Suppressor macrophage treated with lipopolysaccharide for 1 hour (primary cell): ENCODE measurements at regions not wholly inside any gene's neighbourhood (a gene's known extent, or its start where the extent isn't known, plus 50 kb on each side); places are given as distances from the start of the nearest gene placed in this dataset.

Experiments used
- DNase-seq, 3 donors: peaks; one replicate each; pipeline ENCODE4 v3.0.0-alpha.2; 2020 to 2022

GRCh38 chr15:101551696-101552591 is 62.4 kb upstream of the PCSK6 start:
- DNase-seq = no peak

- no peak for DNase-seq
Measured at GRCh38 chr15:101550124-101550523, 60.6 kb upstream of the PCSK6 start.

GRCh38 chr15:101549647-101550046 is 60.1 kb upstream of the PCSK6 start:
- DNase-seq = no peak

GRCh38 chr15:101547737-101548136 is 58.2 kb upstream of the PCSK6 start:
- no peak for DNase-seq

GRCh38 chr15:101545548-101546505 is 56.3 kb upstream of the PCSK6 start:
- no peak for DNase-seq

- DNase-seq = no peak
Measured at GRCh38 chr15:101544613-101544945, 55.1 kb upstream of the PCSK6 start.

GRCh38 chr15:101543926-101544612 is 54.6 kb upstream of the PCSK6 start:
- DNase-seq = no peak

GRCh38 chr15:101543431-101543830 is 53.9 kb upstream of the PCSK6 start:
- DNase-seq = no peak

GRCh38 chr15:101543026-101543390 is 53.5 kb upstream of the PCSK6 start:
- DNase-seq = no peak

GRCh38 chr15:101542306-101543025 is 53.0 kb upstream of the PCSK6 start:
- DNase-seq = no peak

GRCh38 chr15:101541501-101542292 is 52.2 kb upstream of the PCSK6 start:
- DNase-seq = no peak

GRCh38 chr15:101540480-101541239 is 51.2 kb upstream of the PCSK6 start:
- DNase-seq = peak in 1 of 3 donors; percentile 8

GRCh38 chr15:101539930-101540329 is 50.4 kb upstream of the PCSK6 start:
- DNase-seq = no peak

GRCh38 chr15:101539492-101539891 is 50.0 kb upstream of the PCSK6 start:
- no peak for DNase-seq
